Keratinocyte (primary cell): ENCODE measurements at regions not wholly inside any gene's neighbourhood (a gene's known extent, or its start where the extent isn't known, plus 50 kb on each side); places are given as distances from the start of the nearest gene placed in this dataset.

Experiments used
- DNase-seq: peaks from one replicate; pipeline ENCODE4 v3.0.0-alpha.2; 2011; ENCODE audit warnings: low read depth, missing footprints, low spot score
- FAIRE-seq: peaks from 2 replicates; lab custom pipeline; 2011; peaks lifted over from hg19 to GRCh38; lab: Jason Lieb, UNC
- H2AFZ ChIP-seq: 2 replicates; pipeline ENCODE4 v1.6.0; 2012; ENCODE audit warnings: low read length, control low read depth, inconsistent platforms; ENCODE audit not compliant: control insufficient read depth
- H3K27ac ChIP-seq: 2 replicates; pipeline ENCODE4 v1.5.1; 2011; ENCODE audit warnings: low read length; ENCODE audit not compliant: control insufficient read depth, insufficient read depth
- H3K27me3 ChIP-seq: 3 replicates; pipeline ENCODE4 v1.6.0; 2011; ENCODE audit warnings: low read length; ENCODE audit not compliant: control insufficient read depth, insufficient read depth; ENCODE audit errors: extremely low read depth
- H3K36me3 ChIP-seq, 2 experiments: 2 replicates in 1 of 2; 3 replicates in 1 of 2; pipeline ENCODE4 v1.5.1; 2011; ENCODE audit warnings: low read length in 2 of 2, mild to moderate bottlenecking in 1 of 2; ENCODE audit not compliant: control insufficient read depth in 2 of 2, insufficient read depth in 2 of 2; ENCODE audit errors: extremely low read depth in 1 of 2
- H3K4me1 ChIP-seq: 3 replicates; pipeline ENCODE4 v1.5.1; 2011; ENCODE audit warnings: low read length; ENCODE audit not compliant: control insufficient read depth, insufficient read depth; ENCODE audit errors: extremely low read depth
- H3K4me2 ChIP-seq: 3 replicates; pipeline ENCODE4 v1.6.0; 2011; ENCODE audit warnings: low read depth, low read length; ENCODE audit not compliant: control insufficient read depth, insufficient read depth; ENCODE audit errors: extremely low read depth
- H3K4me3 ChIP-seq, 3 experiments: fragments of 200-600 bp in 1 of 3; sonication (generic) in 1 of 3; 2 replicates in 2 of 3; 3 replicates in 1 of 3; pipeline ENCODE4 v1.5.1; 2011 to 2016; ENCODE audit warnings: low read length in 3 of 3, mild to moderate bottlenecking in 3 of 3, control low read depth in 2 of 3, inconsistent platforms in 1 of 3, low read depth in 1 of 3, mixed read lengths in 1 of 3, mixed run types in 1 of 3, moderate library complexity in 1 of 3; ENCODE audit not compliant: control insufficient read depth in 2 of 3, insufficient read depth in 2 of 3; ENCODE audit errors: extremely low read depth in 1 of 3
- H3K79me2 ChIP-seq: 2 replicates; pipeline ENCODE4 v1.6.0; 2012; ENCODE audit warnings: low read length; ENCODE audit not compliant: control insufficient read depth, insufficient read depth
- H3K9ac ChIP-seq: 3 replicates; pipeline ENCODE4 v1.6.0; 2011; ENCODE audit warnings: low read length; ENCODE audit not compliant: control insufficient read depth, insufficient read depth; ENCODE audit errors: extremely low read depth
- H3K9me1 ChIP-seq: 3 replicates; pipeline ENCODE4 v1.6.0; 2011; ENCODE audit warnings: low read length; ENCODE audit not compliant: control insufficient read depth, insufficient read depth; ENCODE audit errors: extremely low read depth
- H3K9me3 ChIP-seq: 2 replicates; pipeline ENCODE4 v1.5.1; 2012; ENCODE audit warnings: low read depth, low read length; ENCODE audit not compliant: control insufficient read depth
- H4K20me1 ChIP-seq: 3 replicates; pipeline ENCODE4 v1.6.0; 2011; ENCODE audit warnings: low read length; ENCODE audit not compliant: control insufficient read depth, insufficient read depth; ENCODE audit errors: extremely low read depth
- CTCF ChIP-seq, 3 experiments: IDR thresholded peaks in 1 of 3; conservative IDR thresholded peaks in 1 of 3; optimal IDR thresholded peaks in 1 of 3; 2 replicates in 2 of 3; 3 replicates in 1 of 3; pipeline versions ENCODE3 to v1.5.1; 2011; ENCODE audit warnings: low read length in 3 of 3, mild to moderate bottlenecking in 3 of 3, moderate library complexity in 2 of 3, control low read depth in 1 of 3, inconsistent platforms in 1 of 3; ENCODE audit not compliant: insufficient read depth in 2 of 3; ENCODE audit errors: extremely low read depth in 1 of 3
- EZH2 ChIP-seq: IDR thresholded peaks from one replicate; pipeline ENCODE4 v1.6.1; 2012; ENCODE audit warnings: inconsistent platforms, mild to moderate bottlenecking, low read length, moderate library complexity
- dilution Hi-C: fragments of 300-500 bp; cut with MboI; formaldehyde crosslinking; loops from one replicate; pipeline ENCODE4 v1.7.0; 2020; ENCODE audit warnings: low sequenced_read_pairs; ENCODE audit not compliant: extremely low pct_ligation_motif_present

- dilution Hi-C loops = no loop called here
- Histone ChIP-seq H4K20me1 (no peaks in the 10 kb centered on the region), H3K4me3 (no peak overlapping the region), H2AFZ (no peak overlapping the region), H3K9ac (no peak overlapping the region), H3K27ac (no peak overlapping the region), H3K9me1 (no peaks in the 10 kb centered on the region), H3K36me3 (no peaks in the 10 kb centered on the region), H3K9me3 (no peaks in the 10 kb centered on the region), H3K4me2 (no peak overlapping the region), H3K79me2 (no peaks in the 10 kb centered on the region), H3K4me1 (no peaks in the 10 kb centered on the region), H3K27me3 (no peaks in the 10 kb centered on the region)
- DNase-seq (no peak), FAIRE-seq (no peak)
- TF ChIP-seq CTCF (optimal IDR thresholded peaks at IDR 0.05 in 1 of 3, IDR thresholded peaks at IDR 0.05 in 1 of 3, conservative IDR thresholded peaks at IDR 0.05 in 1 of 3; ENCODE audit: extremely low read depth in 1 of 3, insufficient read depth in 2 of 3, low read length in 3 of 3) (no peak), EZH2 (no peak)
These were observed 921.9 kb upstream of the TENM4 start for GRCh38 chr11:80362563-80363340.

GRCh38 chr11:80355251-80355650, 914.4 kb upstream of the TENM4 start:
- no peaks in the 10 kb centered on the region for H3K4me1 ChIP-seq
- no peak overlapping the region for H3K9ac ChIP-seq
- no peaks in the 10 kb centered on the region for H3K79me2 ChIP-seq
- no peak for FAIRE-seq
- H3K4me3 ChIP-seq = no peak overlapping the region
- TF ChIP-seq CTCF (optimal IDR thresholded peaks at IDR 0.05 in 1 of 3, IDR thresholded peaks at IDR 0.05 in 1 of 3, conservative IDR thresholded peaks at IDR 0.05 in 1 of 3; ENCODE audit: extremely low read depth in 1 of 3, insufficient read depth in 2 of 3, low read length in 3 of 3) (no peak), EZH2 (no peak)
- H3K36me3 ChIP-seq = no peaks in the 10 kb centered on the region
- H3K27me3 ChIP-seq = no peaks in the 10 kb centered on the region
- no peak overlapping the region for H3K4me2 ChIP-seq
- H3K9me3 ChIP-seq = no peaks in the 10 kb centered on the region
- dilution Hi-C loops = no loop called here
- no peak for DNase-seq
- H3K27ac ChIP-seq = no peak overlapping the region
- no peaks in the 10 kb centered on the region for H4K20me1 ChIP-seq
- H3K9me1 ChIP-seq = no peaks in the 10 kb centered on the region
- no peak overlapping the region for H2AFZ ChIP-seq
